ENCODE measurements at regions not wholly inside any gene's neighbourhood (a gene's known extent, or its start where the extent isn't known, plus 50 kb on each side); places are given as distances from the start of the nearest gene placed in this dataset.

GRCh38 chr10:131015271-131015670, 296.2 kb downstream of the TCERG1L start:
- H3K9me1 ChIP-seq (ENCODE audit: insufficient read depth, low read length): no peaks in the 10 kb centered on the region
- no peak overlapping the region for H3K4me2 ChIP-seq (ENCODE audit: low read depth, low read length)
- ATAC-seq (ENCODE audit: low read depth): no peak
- H3K27me3 ChIP-seq (ENCODE audit: control insufficient read depth, insufficient read depth, low read length): no peaks in the 10 kb centered on the region
- in situ Hi-C loops (cut with MboI; ENCODE audit: low sequenced_read_pairs) (no loop called here), intact Hi-C loops (cut with micrococcal nuclease) (no loop called here), dilution Hi-C loops (cut with HindIII; ENCODE audit: low sequenced_read_pairs, unreplicated experiment) (no loop called here)
- H3K4me3 ChIP-seq (ENCODE audit: insufficient read depth, low read depth, low read length): no peak overlapping the region
- peaks cover 39% of the 10 kb centered on the region for H3K9me3 ChIP-seq (ENCODE audit: control insufficient read depth, insufficient read depth, low read length)
- ChIA-PET POLR2A (ENCODE audit: unreplicated experiment) (no interaction called here), CTCF (no interaction called here)
- TF ChIP-seq RCOR1 (IDR thresholded peaks at IDR 0.05; ENCODE audit: insufficient replicate concordance, low read length): no peak
- no peak for TF ChIP-seq MAFK (IDR thresholded peaks at IDR 0.05; ENCODE audit: low read depth, low read length)
- no peak for TF ChIP-seq MXI1 (IDR thresholded peaks at IDR 0.05; ENCODE audit: borderline replicate concordance, low read depth, low read length)
- no peak for TF ChIP-seq FOS (IDR thresholded peaks at IDR 0.05; ENCODE audit: low read depth, low read length)
- TF ChIP-seq SMC3 (IDR thresholded peaks at IDR 0.05; ENCODE audit: low read depth, low read length): no peak
- TF ChIP-seq NFE2L2 (IDR thresholded peaks at IDR 0.05; ENCODE audit: low read depth, low read length): no peak
- no peak for TF ChIP-seq RFX5 (IDR thresholded peaks at IDR 0.05; ENCODE audit: low read depth, low read length)
- H3K23ac ChIP-seq (ENCODE audit: low read depth, low read length): no peak overlapping the region
- no peak overlapping the region for H2BK20ac ChIP-seq (ENCODE audit: low read depth, low read length)
- no peak overlapping the region for H4K91ac ChIP-seq (ENCODE audit: insufficient read depth, low read depth, low read length)
- no peaks in the 10 kb centered on the region for H4K20me1 ChIP-seq (ENCODE audit: insufficient read depth, low read length)
- H2BK120ac ChIP-seq (ENCODE audit: low read depth, low read length): no peak overlapping the region
- H3K4ac ChIP-seq (ENCODE audit: low read depth, low read length): no peak overlapping the region
- H3K79me1 ChIP-seq (ENCODE audit: low read depth in 1 of 2, low read length in 2 of 2): no peaks in the 10 kb centered on the region
- H3K27ac ChIP-seq (ENCODE audit: insufficient read depth, low read length): no peak overlapping the region
- H4K5ac ChIP-seq (ENCODE audit: low read depth, low read length): no peak overlapping the region
- H3K14ac ChIP-seq (replicated peaks; ENCODE audit: low read depth, low read length): no peak overlapping the region
- H3K56ac ChIP-seq (ENCODE audit: extremely low read depth, insufficient read depth, low read length): no peak overlapping the region
- no peaks in the 10 kb centered on the region for H3K4me1 ChIP-seq (ENCODE audit: control insufficient read depth, insufficient read depth, low read length)
- H2AFZ ChIP-seq (replicated peaks; ENCODE audit: low read length, poor library complexity): no peak overlapping the region
- no peak overlapping the region for H3K9ac ChIP-seq (ENCODE audit: low read depth, low read length)
- no peak for DNase-seq
- no TSS peak for BruUV-seq (replicated peaks)
- H3K18ac ChIP-seq (ENCODE audit: low read depth, low read length): no peak overlapping the region
- no peak overlapping the region for H2BK5ac ChIP-seq (ENCODE audit: low read depth, low read length, poor library complexity, severe bottlenecking)
- H2AK9ac ChIP-seq (replicated peaks; ENCODE audit: low read depth, low read length, poor library complexity): no peak overlapping the region
- 43% methylated on average over 8 of the region's 9 CpGs; no CpG with 5 or more reads in 1 of the 2 experiments for WGBS, 2 experiments (ENCODE audit: extremely low coverage in 2 of 2, insufficient read length in 1 of 2)
- H2AK5ac ChIP-seq (ENCODE audit: low read depth, low read length): no peak overlapping the region
- no peaks in the 10 kb centered on the region for H3K36me3 ChIP-seq (ENCODE audit: control insufficient read depth, insufficient read depth, low read length)
- H2BK15ac ChIP-seq (ENCODE audit: low read depth, low read length): no peak overlapping the region
- H4K8ac ChIP-seq (ENCODE audit: low read depth in 2 of 2, low read length in 2 of 2): no peak overlapping the region
